ENCODE measurements at regions not wholly inside any gene's neighbourhood (a gene's known extent, or its start where the extent isn't known, plus 50 kb on each side); places are given as distances from the start of the nearest gene placed in this dataset.

- no peak overlapping the region for H3K27ac ChIP-seq (ENCODE audit: low read depth in 2 of 2, low read length in 2 of 2)
- no peak for DNase-seq
- H3K4me1 ChIP-seq (ENCODE audit: control insufficient read depth in 2 of 3, insufficient read depth in 2 of 3, low read depth in 1 of 3, low read length in 3 of 3), result no peaks in the 10 kb centered on the region
- H3K36me3 ChIP-seq (ENCODE audit: control insufficient read depth in 2 of 3, insufficient read depth in 3 of 3, low read length in 3 of 3), result no peaks in the 10 kb centered on the region
- no peaks in the 10 kb centered on the region for H3K27me3 ChIP-seq (ENCODE audit: control insufficient read depth, insufficient read depth, low read length)
- intact Hi-C loops (cut with DNase I), result no loop called here
- no peak for FAIRE-seq
- no peak overlapping the region for H3K9ac ChIP-seq (ENCODE audit: low read length in 3 of 3)
- H3K4me3 ChIP-seq (ENCODE audit: low read length in 3 of 3), result no peak overlapping the region
- no peaks in the 10 kb centered on the region for H3K9me3 ChIP-seq (ENCODE audit: control insufficient read depth in 2 of 3, insufficient read depth in 1 of 3, low read length in 3 of 3)
- no peak for TF ChIP-seq CTCF (IDR thresholded peaks at IDR 0.05; ENCODE audit: borderline replicate concordance, extremely low read depth, insufficient read depth)
These were observed 427.9 kb upstream of the SMIM31 start for GRCh38 chr4:164326056-164326455.

GRCh38 chr4:164337219-164337944, 416.5 kb upstream of the SMIM31 start:
- DNase-seq, result no peak
- TF ChIP-seq CTCF (IDR thresholded peaks at IDR 0.05; ENCODE audit: borderline replicate concordance, extremely low read depth, insufficient read depth), result no peak
- FAIRE-seq, result no peak
- H3K9me3 ChIP-seq (ENCODE audit: control insufficient read depth in 2 of 3, insufficient read depth in 1 of 3, low read length in 3 of 3), result no peaks in the 10 kb centered on the region
- intact Hi-C loops (cut with DNase I), result no loop called here
- no peaks in the 10 kb centered on the region for H3K4me1 ChIP-seq (ENCODE audit: control insufficient read depth in 2 of 3, insufficient read depth in 2 of 3, low read depth in 1 of 3, low read length in 3 of 3)
- H3K27me3 ChIP-seq (ENCODE audit: control insufficient read depth, insufficient read depth, low read length), result no peaks in the 10 kb centered on the region
- H3K9ac ChIP-seq (ENCODE audit: low read length in 3 of 3), result no peak overlapping the region
- no peaks in the 10 kb centered on the region for H3K36me3 ChIP-seq (ENCODE audit: control insufficient read depth in 2 of 3, insufficient read depth in 3 of 3, low read length in 3 of 3)
- H3K27ac ChIP-seq (ENCODE audit: low read depth in 2 of 2, low read length in 2 of 2), result no peak overlapping the region
- H3K4me3 ChIP-seq (ENCODE audit: low read length in 3 of 3), result no peak overlapping the region

- TF ChIP-seq CTCF (IDR thresholded peaks at IDR 0.05; ENCODE audit: borderline replicate concordance, extremely low read depth, insufficient read depth), result no peak
- H3K9me3 ChIP-seq (ENCODE audit: control insufficient read depth in 2 of 3, insufficient read depth in 1 of 3, low read length in 3 of 3), result no peaks in the 10 kb centered on the region
- no peaks in the 10 kb centered on the region for H3K27me3 ChIP-seq (ENCODE audit: control insufficient read depth, insufficient read depth, low read length)
- H3K4me3 ChIP-seq (ENCODE audit: low read length in 3 of 3), result no peak overlapping the region
- intact Hi-C loops (cut with DNase I), result no loop called here
- no peak for FAIRE-seq
- no peak overlapping the region for H3K9ac ChIP-seq (ENCODE audit: low read length in 3 of 3)
- H3K27ac ChIP-seq (ENCODE audit: low read depth in 2 of 2, low read length in 2 of 2), result no peak overlapping the region
- no peaks in the 10 kb centered on the region for H3K4me1 ChIP-seq (ENCODE audit: control insufficient read depth in 2 of 3, insufficient read depth in 2 of 3, low read depth in 1 of 3, low read length in 3 of 3)
- no peaks in the 10 kb centered on the region for H3K36me3 ChIP-seq (ENCODE audit: control insufficient read depth in 2 of 3, insufficient read depth in 3 of 3, low read length in 3 of 3)
- no peak for DNase-seq
These were observed 410.4 kb upstream of the SMIM31 start for GRCh38 chr4:164343472-164343976.
